ENCODE measurements at regions not wholly inside any gene's neighbourhood (a gene's known extent, or its start where the extent isn't known, plus 50 kb on each side); places are given as distances from the start of the nearest gene placed in this dataset.

GRCh38 chr14:61213191-61213621, 67.9 kb downstream of the TMEM30B start:
- H3K4me3 ChIP-seq (ENCODE audit: low read depth, low read length), result no peak overlapping the region
- TF ChIP-seq CTCF (IDR thresholded peaks at IDR 0.05; ENCODE audit: insufficient read depth, low read length, missing control alignments), result no peak
- POLR2A ChIA-PET, result interaction anchor here (1.0 kb wide), 1 partner anchor 39 kb away, joined by 3 read pairs; no protein-coding TSS in a partner anchor
- DNase-seq (ENCODE audit: low read depth, low spot score), result no peak
- CTCF ChIA-PET, result interaction anchor here (1.1 to 1.3 kb wide), 3 partner anchors 56 to 73 kb away, joined by 3 to 5 read pairs (median 3); no protein-coding TSS in a partner anchor

- POLR2A ChIA-PET, result interaction anchor here (0.6 kb wide), 1 partner anchor 9 kb away, joined by 3 read pairs; no protein-coding TSS in a partner anchor
Observed at GRCh38 chr14:61212546-61212945, 68.6 kb downstream of the TMEM30B start.

GRCh38 chr14:61211476-61212255, 69.5 kb downstream of the TMEM30B start:
- H3K4me3 ChIP-seq (ENCODE audit: low read depth, low read length), result no peak overlapping the region
- no peak for TF ChIP-seq CTCF (IDR thresholded peaks at IDR 0.05; ENCODE audit: insufficient read depth, low read length, missing control alignments)
- ChIA-PET POLR2A (no interaction called here), CTCF (no interaction called here)
- DNase-seq (ENCODE audit: low read depth, low spot score), result no peak

More at GRCh38 chr14:61212546-61212945, 68.6 kb downstream of the TMEM30B start:
- DNase-seq (ENCODE audit: low read depth, low spot score), result no peak
- no peak overlapping the region for H3K4me3 ChIP-seq (ENCODE audit: low read depth, low read length)
- no peak for TF ChIP-seq CTCF (IDR thresholded peaks at IDR 0.05; ENCODE audit: insufficient read depth, low read length, missing control alignments)
- CTCF ChIA-PET, result interaction anchor here (1.2 kb wide), 1 partner anchor 57 kb away, joined by 3 read pairs; no protein-coding TSS in a partner anchor

- no peak for DNase-seq (ENCODE audit: low read depth, low spot score)
Observed at GRCh38 chr14:61203081-61203753, 77.9 kb downstream of the TMEM30B start.

GRCh38 chr14:61202124-61202523, 79.0 kb downstream of the TMEM30B start:
- no peak for TF ChIP-seq CTCF (IDR thresholded peaks at IDR 0.05; ENCODE audit: insufficient read depth, low read length, missing control alignments)
- no peak overlapping the region for H3K4me3 ChIP-seq (ENCODE audit: low read depth, low read length)
- POLR2A ChIA-PET, result no interaction called here
- DNase-seq (ENCODE audit: low read depth, low spot score), result no peak
- CTCF ChIA-PET, result interaction anchor here (1.4 kb wide), 1 partner anchor 16 kb away, joined by 3 read pairs; no protein-coding TSS in a partner anchor

More at GRCh38 chr14:61203081-61203753, 77.9 kb downstream of the TMEM30B start:
- no peak for TF ChIP-seq CTCF (IDR thresholded peaks at IDR 0.05; ENCODE audit: insufficient read depth, low read length, missing control alignments)
- ChIA-PET POLR2A (interaction anchor here (0.7 kb wide), 1 partner anchor 9 kb away, joined by 3 read pairs; no protein-coding TSS in a partner anchor), CTCF (interaction anchor here (0.8 to 1.4 kb wide), 3 partner anchors 12 to 15 kb away, joined by 3 read pairs; no protein-coding TSS in a partner anchor)
- H3K4me3 ChIP-seq (ENCODE audit: low read depth, low read length), result no peak overlapping the region

GRCh38 chr14:61201171-61201570, 80.0 kb downstream of the TMEM30B start:
- DNase-seq (ENCODE audit: low read depth, low spot score), result no peak
- no peak overlapping the region for H3K4me3 ChIP-seq (ENCODE audit: low read depth, low read length)
- no peak for TF ChIP-seq CTCF (IDR thresholded peaks at IDR 0.05; ENCODE audit: insufficient read depth, low read length, missing control alignments)
- POLR2A ChIA-PET, result no interaction called here
- CTCF ChIA-PET, result no interaction called here

All from AG04449 (cell line).